H9 (cell line): ENCODE measurements at regions not wholly inside any gene's neighbourhood (a gene's known extent, or its start where the extent isn't known, plus 50 kb on each side); places are given as distances from the start of the nearest gene placed in this dataset.

ENCODE experiments used
- DNase-seq: peaks from one replicate; pipeline ENCODE4 v3.0.0-alpha.2; 2017
- H2AFZ ChIP-seq: one replicate; pipeline ENCODE4 v1.6.1; 2013; ENCODE audit warnings: mild to moderate bottlenecking, low read length, control low read depth, moderate library complexity
- H2AK5ac ChIP-seq: 2 replicates; pipeline ENCODE4 v1.6.1; 2013; ENCODE audit warnings: low read length, control low read depth, mixed read lengths; ENCODE audit not compliant: insufficient read length
- H2BK120ac ChIP-seq: one replicate; pipeline ENCODE4 v1.6.1; 2013; ENCODE audit warnings: low read depth, mild to moderate bottlenecking, low read length, control low read depth, inconsistent platforms; ENCODE audit not compliant: poor library complexity, severe bottlenecking
- H2BK12ac ChIP-seq: 2 replicates; pipeline ENCODE4 v1.6.1; 2013; ENCODE audit warnings: low read length, control low read depth, mixed read lengths, low read depth; ENCODE audit not compliant: insufficient read length
- H2BK15ac ChIP-seq: 2 replicates; pipeline ENCODE4 v1.6.1; 2013; ENCODE audit warnings: low read depth, low read length, control low read depth
- H2BK20ac ChIP-seq: one replicate; pipeline ENCODE4 v1.6.1; 2013; ENCODE audit warnings: low read depth, mild to moderate bottlenecking, low read length, control low read depth, inconsistent platforms; ENCODE audit not compliant: poor library complexity, severe bottlenecking
- H2BK5ac ChIP-seq: 2 replicates; pipeline ENCODE4 v1.6.1; 2013; ENCODE audit warnings: low read length, control low read depth, mixed read lengths; ENCODE audit not compliant: insufficient read length
- H3K14ac ChIP-seq: 2 replicates; pipeline ENCODE4 v1.6.1; 2013; ENCODE audit warnings: low read length, control low read depth; ENCODE audit not compliant: insufficient read depth
- H3K18ac ChIP-seq: 2 replicates; pipeline ENCODE4 v1.6.1; 2013; ENCODE audit warnings: low read depth, mild to moderate bottlenecking, mixed read lengths, low read length, control low read depth; ENCODE audit not compliant: insufficient read length
- H3K23ac ChIP-seq: 2 replicates; pipeline ENCODE4 v1.6.1; 2013; ENCODE audit warnings: low read length, control low read depth, mixed read lengths, low read depth; ENCODE audit not compliant: insufficient read length
- H3K23me2 ChIP-seq: 2 replicates; pipeline ENCODE4 v1.6.1; 2013; ENCODE audit warnings: low read depth, mild to moderate bottlenecking, mixed read lengths, low read length, control low read depth; ENCODE audit not compliant: insufficient read length, poor library complexity, severe bottlenecking
- H3K27ac ChIP-seq: 2 replicates; pipeline ENCODE4 v1.5.1; 2013; ENCODE audit warnings: low read length, control low read depth, mixed read lengths, low read depth; ENCODE audit not compliant: insufficient read length
- H3K27me3 ChIP-seq: 2 replicates; pipeline ENCODE4 v1.6.1; 2013; ENCODE audit warnings: low read length, control low read depth, inconsistent platforms; ENCODE audit not compliant: insufficient read depth
- H3K4ac ChIP-seq: 2 replicates; pipeline ENCODE4 v1.6.1; 2013; ENCODE audit warnings: low read depth, mild to moderate bottlenecking, control low read depth, inconsistent platforms, low read length, moderate library complexity
- H3K4me1 ChIP-seq: 2 replicates; pipeline ENCODE4 v1.6.1; 2013; ENCODE audit warnings: low read length, control low read depth, inconsistent platforms; ENCODE audit not compliant: insufficient read depth
- H3K4me2 ChIP-seq: 2 replicates; pipeline ENCODE4 v1.6.1; 2013; ENCODE audit warnings: low read length, control low read depth, mixed read lengths; ENCODE audit not compliant: insufficient read length, insufficient read depth
- H3K56ac ChIP-seq: 2 replicates; pipeline ENCODE4 v1.6.1; 2013; ENCODE audit warnings: low read depth, mild to moderate bottlenecking, mixed read lengths, low read length, control low read depth; ENCODE audit not compliant: insufficient read length
- H3K79me1 ChIP-seq: 2 replicates; pipeline ENCODE4 v1.6.1; 2013; ENCODE audit warnings: low read depth, mild to moderate bottlenecking, moderate library complexity, low read length, control low read depth, inconsistent platforms; ENCODE audit not compliant: insufficient read depth, poor library complexity, severe bottlenecking
- H3K79me2 ChIP-seq: 2 replicates; pipeline ENCODE4 v1.6.1; 2013; ENCODE audit warnings: low read length, control low read depth, inconsistent platforms; ENCODE audit not compliant: insufficient read depth
- H3K9ac ChIP-seq: 2 replicates; pipeline ENCODE4 v1.6.1; 2013; ENCODE audit warnings: low read length, control low read depth, mixed read lengths; ENCODE audit not compliant: insufficient read length; ENCODE audit errors: extremely low read depth
- H3K9me3 ChIP-seq: one replicate; pipeline ENCODE4 v1.6.1; 2013; ENCODE audit warnings: low read depth, low read length, inconsistent platforms; ENCODE audit not compliant: control insufficient read depth
- H3T11ph ChIP-seq: one replicate; pipeline ENCODE4 v1.6.1; 2013; ENCODE audit warnings: mild to moderate bottlenecking, low read length, control low read depth, inconsistent platforms
- H4K20me1 ChIP-seq: one replicate; pipeline ENCODE4 v1.6.1; 2013; ENCODE audit not compliant: control insufficient read depth, insufficient read length, insufficient read depth
- H4K5ac ChIP-seq: 2 replicates; pipeline ENCODE4 v1.6.1; 2013; ENCODE audit warnings: low read depth, mild to moderate bottlenecking, mixed read lengths, low read length, control low read depth; ENCODE audit not compliant: insufficient read length
- H4K8ac ChIP-seq: replicated peaks from 2 replicates; pipeline ENCODE4 v1.6.1; 2013; ENCODE audit warnings: low read length, control low read depth, mixed read lengths, low read depth; ENCODE audit not compliant: insufficient read length
- H4K91ac ChIP-seq: 2 replicates; pipeline ENCODE4 v1.6.1; 2013; ENCODE audit warnings: low read depth, mild to moderate bottlenecking, moderate library complexity, mixed read lengths, low read length, control low read depth; ENCODE audit not compliant: insufficient read length
- H3K27ac Mint-ChIP-seq, 3 experiments: 2 replicates in 2 of 3; 3 replicates in 1 of 3; pipeline ENCODE4 v1.8.0; 2020 to 2021; ENCODE audit warnings: mixed read lengths in 3 of 3, mild to moderate bottlenecking in 1 of 3, moderate library complexity in 1 of 3
- H3K27me3 Mint-ChIP-seq: 2 replicates; pipeline ENCODE4 v1.8.0; 2021; ENCODE audit warnings: low read depth, mild to moderate bottlenecking, moderate library complexity, mixed read lengths
- H3K36me3 Mint-ChIP-seq, 3 experiments: 2 replicates in 2 of 3; 3 replicates in 1 of 3; pipeline ENCODE4 v1.8.0; 2020 to 2021; ENCODE audit warnings: low read depth in 3 of 3, mixed read lengths in 3 of 3; ENCODE audit not compliant: insufficient read depth in 1 of 3
- H3K4me1 Mint-ChIP-seq, 2 experiments: 2 replicates each; pipeline ENCODE4 v1.8.0; 2020; ENCODE audit warnings: mixed read lengths in 2 of 2
- H3K4me3 Mint-ChIP-seq, 2 experiments: 2 replicates in 1 of 2; 3 replicates in 1 of 2; pipeline ENCODE4 v1.8.0; 2020 to 2021; ENCODE audit warnings: mild to moderate bottlenecking in 2 of 2, mixed read lengths in 2 of 2, moderate library complexity in 1 of 2
- H3K9me3 Mint-ChIP-seq, 2 experiments: 2 replicates in 1 of 2; 3 replicates in 1 of 2; pipeline ENCODE4 v1.8.0; 2020; ENCODE audit warnings: mild to moderate bottlenecking in 2 of 2, mixed read lengths in 2 of 2, moderate library complexity in 1 of 2
- CTCF ChIP-seq: fragments of 200-600 bp; sonication (generic); conservative IDR thresholded peaks from 3 replicates; pipeline ENCODE4 v1.8.0; 2021; ENCODE audit warnings: antibody characterized with exemption, mild to moderate bottlenecking
- WGBS: extraction: QIAGEN DNeasy Blood & Tissue Kit; methylation state at CpG from one replicate; pipeline ENCODE4 v1.1.7; 2013; ENCODE audit warnings: missing lambda C conversion rate, low lambda C conversion rate, mixed read lengths; ENCODE audit not compliant: insufficient read length; ENCODE audit errors: extremely low coverage; 5-methylcytosine and 5-hydroxymethylcytosine counted together

- H3K4me1 ChIP-seq = no peaks in the 10 kb centered on the region
- H4K20me1 ChIP-seq = no peaks in the 10 kb centered on the region
- H3T11ph ChIP-seq = no peak overlapping the region
- no peaks in the 10 kb centered on the region for H3K79me1 ChIP-seq
- no peak overlapping the region for H2BK15ac ChIP-seq
- no peak overlapping the region for H3K27ac ChIP-seq
- H4K5ac ChIP-seq = no peak overlapping the region
- H3K14ac ChIP-seq = no peak overlapping the region
- H2AFZ ChIP-seq = no peak overlapping the region
- H3K79me2 ChIP-seq = no peaks in the 10 kb centered on the region
- H3K9me3 ChIP-seq = no peaks in the 10 kb centered on the region
- TF ChIP-seq CTCF = no peak
- no CpG with 5 or more reads among the region's 4 CpGs for WGBS
- H3K56ac ChIP-seq = no peak overlapping the region
- H3K18ac ChIP-seq = no peak overlapping the region
- H4K8ac ChIP-seq = no peak overlapping the region
- Mint-ChIP-seq H3K27me3 (no peaks in the 10 kb centered on the region), H3K4me3 (no peak overlapping the region), H3K9me3 (no peaks in the 10 kb centered on the region; a peak in 2 of 5 replicates), H3K36me3 (no peaks in the 10 kb centered on the region; a peak in 1 of 7 replicates), H3K4me1 (no peaks in the 10 kb centered on the region; a peak in 1 of 4 replicates), H3K27ac (no peak overlapping the region)
- H3K27me3 ChIP-seq = no peaks in the 10 kb centered on the region
- H2BK120ac ChIP-seq = no peak overlapping the region
- no peak overlapping the region for H4K91ac ChIP-seq
- H2AK5ac ChIP-seq = no peak overlapping the region
- no peak overlapping the region for H2BK12ac ChIP-seq
- no peak overlapping the region for H3K4ac ChIP-seq
- H3K23ac ChIP-seq = no peak overlapping the region
- no peak overlapping the region for H2BK5ac ChIP-seq
- H2BK20ac ChIP-seq = no peak overlapping the region
- H3K9ac ChIP-seq = no peak overlapping the region
- H3K23me2 ChIP-seq = no peaks in the 10 kb centered on the region
- H3K4me2 ChIP-seq = no peak overlapping the region
- DNase-seq = no peak
Observed at GRCh38 chr2:228627510-228627909, 446.0 kb upstream of the SPHKAP start.
